H1 (cell line): ENCODE measurements at regions not wholly inside any gene's neighbourhood (a gene's known extent, or its start where the extent isn't known, plus 50 kb on each side); places are given as distances from the start of the nearest gene placed in this dataset.
A peak's percentile ranks its signal among the peaks of the same experiment; 100 is the strongest.

ENCODE experiments used
- CTCF ChIA-PET: fragments of 300-600 bp; sonication (Branson Sonifier 250); formaldehyde crosslinking; loops from one replicate; lab custom pipeline; 2021; ENCODE audit not compliant: partially characterized antibody; lab: Charles Lee
- POLR2A ChIA-PET: fragments of 300-600 bp; sonication (Branson Sonifier 250); formaldehyde crosslinking; loops from one replicate; lab custom pipeline; 2021; ENCODE audit warnings: inconsistent platforms; ENCODE audit not compliant: partially characterized antibody; lab: Charles Lee
- DNase-seq, 2 experiments: peaks; one replicate each; pipeline versions ENCODE4 v3.0.0 to v3.0.0-alpha.2; 2010 to 2022; ENCODE audit warnings: low spot score in 2 of 2, low read depth in 1 of 2, mixed read lengths in 1 of 2
- FAIRE-seq: peaks from 2 replicates; lab custom pipeline; 2011; peaks lifted over from hg19 to GRCh38; lab: Jason Lieb, UNC
- H2AFZ ChIP-seq: 2 replicates; pipeline ENCODE4 v1.8.1; 2012; ENCODE audit warnings: low read length, inconsistent platforms
- H2AK5ac ChIP-seq: 2 replicates; pipeline ENCODE4 v1.6.1; 2013; ENCODE audit warnings: low read depth, low read length
- H2BK120ac ChIP-seq: replicated peaks from 2 replicates; pipeline ENCODE3; 2013; ENCODE audit warnings: low read depth, low read length, inconsistent platforms
- H2BK12ac ChIP-seq: 2 replicates; pipeline ENCODE4 v1.6.1; 2013; ENCODE audit warnings: low read depth, low read length
- H2BK15ac ChIP-seq: 2 replicates; pipeline ENCODE4 v1.6.1; 2013; ENCODE audit warnings: low read length
- H2BK20ac ChIP-seq: 2 replicates; pipeline ENCODE4 v1.6.1; 2013; ENCODE audit warnings: low read length
- H2BK5ac ChIP-seq: 2 replicates; pipeline ENCODE4 v1.6.1; 2013; ENCODE audit warnings: low read depth, low read length
- H3K14ac ChIP-seq: 2 replicates; pipeline ENCODE4 v1.6.1; 2013; ENCODE audit warnings: inconsistent platforms; ENCODE audit not compliant: insufficient read length
- H3K18ac ChIP-seq: 2 replicates; pipeline ENCODE4 v1.6.1; 2013; ENCODE audit warnings: low read length; ENCODE audit errors: extremely low read depth
- H3K23ac ChIP-seq: 2 replicates; pipeline ENCODE4 v1.6.1; 2013; ENCODE audit warnings: inconsistent platforms; ENCODE audit not compliant: insufficient read length
- H3K23me2 ChIP-seq: 2 replicates; pipeline ENCODE4 v1.6.1; 2013; ENCODE audit warnings: low read depth, low read length
- H3K27ac ChIP-seq: 2 replicates; pipeline ENCODE4 v1.6.1; 2011; ENCODE audit warnings: low read depth, low read length, inconsistent platforms
- H3K27me3 ChIP-seq, 4 experiments: replicated peaks in 1 of 4; 1 replicate in 1 of 4; 2 replicates in 3 of 4; pipeline versions ENCODE4 v1.6.1 to v1.8.1; 2011 to 2013; ENCODE audit warnings: low read length in 3 of 4, mild to moderate bottlenecking in 3 of 4, inconsistent platforms in 2 of 4, mixed read lengths in 2 of 4, moderate library complexity in 1 of 4; ENCODE audit not compliant: control insufficient read depth in 3 of 4, insufficient read depth in 3 of 4; ENCODE audit errors: extremely low read depth in 1 of 4
- H3K36me3 ChIP-seq, 4 experiments: 2 replicates each; pipeline versions ENCODE4 v1.6.1 to v1.8.1; 2011 to 2013; ENCODE audit warnings: mild to moderate bottlenecking in 4 of 4, low read length in 3 of 4, moderate library complexity in 2 of 4, control low read depth in 1 of 4, inconsistent platforms in 1 of 4; ENCODE audit not compliant: insufficient read depth in 4 of 4, control insufficient read depth in 2 of 4
- H3K4ac ChIP-seq: replicated peaks from 2 replicates; pipeline ENCODE3; 2013; ENCODE audit warnings: low read length, low read depth, mixed read lengths, inconsistent platforms; ENCODE audit not compliant: insufficient read length
- H3K4me1 ChIP-seq, 4 experiments: replicated peaks in 1 of 4; 1 replicate in 1 of 4; 2 replicates in 3 of 4; pipeline versions ENCODE4 v1.6.1 to v1.8.1; 2011 to 2013; ENCODE audit warnings: low read length in 3 of 4, inconsistent platforms in 2 of 4, mixed read lengths in 1 of 4; ENCODE audit not compliant: insufficient read depth in 4 of 4, control insufficient read depth in 3 of 4
- H3K4me2 ChIP-seq, 2 experiments: 2 replicates each; pipeline versions ENCODE4 v1.6.1 to v1.8.1; 2011 to 2013; ENCODE audit warnings: low read depth in 2 of 2, low read length in 2 of 2, control low read depth in 1 of 2, inconsistent platforms in 1 of 2, mild to moderate bottlenecking in 1 of 2; ENCODE audit not compliant: insufficient read depth in 1 of 2
- H3K4me3 ChIP-seq, 4 experiments: fragments of 200-600, 300-600 bp in 1 of 4; sonication (generic), shearing (Covaris generic), sonication (Bioruptor Twin) in 1 of 4; 2 replicates each; pipeline versions ENCODE4 v1.5.1 to v1.8.1; 2011 to 2016; ENCODE audit warnings: low read length in 4 of 4, low read depth in 3 of 4, control low read depth in 2 of 4, inconsistent platforms in 2 of 4, mild to moderate bottlenecking in 2 of 4, mixed read lengths in 1 of 4, moderate library complexity in 1 of 4; ENCODE audit not compliant: insufficient read depth in 2 of 4; ENCODE audit errors: extremely low read depth in 1 of 4
- H3K56ac ChIP-seq: replicated peaks from 2 replicates; pipeline ENCODE3; 2013; ENCODE audit warnings: low read depth, mild to moderate bottlenecking, mixed read lengths, low read length, inconsistent platforms; ENCODE audit not compliant: insufficient read length
- H3K79me1 ChIP-seq: 2 replicates; pipeline ENCODE4 v1.6.1; 2013; ENCODE audit warnings: low read depth, low read length, control low read depth
- H3K79me2 ChIP-seq, 2 experiments: 2 replicates each; pipeline versions ENCODE4 v1.6.1 to v1.8.1; 2012 to 2013; ENCODE audit warnings: low read length in 2 of 2, mild to moderate bottlenecking in 2 of 2, inconsistent platforms in 1 of 2; ENCODE audit not compliant: insufficient read depth in 2 of 2, control insufficient read depth in 1 of 2
- H3K9ac ChIP-seq, 4 experiments: replicated peaks in 1 of 4; 1 replicate in 1 of 4; 2 replicates in 3 of 4; pipeline versions ENCODE4 v1.6.1 to v1.8.1; 2011 to 2013; ENCODE audit warnings: low read depth in 3 of 4, low read length in 3 of 4, control low read depth in 2 of 4, mild to moderate bottlenecking in 2 of 4, moderate library complexity in 2 of 4, inconsistent platforms in 1 of 4; ENCODE audit errors: extremely low read depth in 1 of 4
- H3K9me3 ChIP-seq, 2 experiments: 2 replicates each; pipeline versions ENCODE4 v1.6.1 to v1.8.1; 2012 to 2013; ENCODE audit warnings: mild to moderate bottlenecking in 2 of 2, moderate library complexity in 2 of 2, control low read depth in 1 of 2, inconsistent platforms in 1 of 2, low read depth in 1 of 2, low read length in 1 of 2, mixed read lengths in 1 of 2; ENCODE audit not compliant: insufficient read depth in 2 of 2
- H4K20me1 ChIP-seq, 2 experiments: replicated peaks in 1 of 2; 2 replicates each; pipeline versions ENCODE3 to v1.8.1; 2011 to 2013; ENCODE audit warnings: inconsistent platforms in 2 of 2, low read length in 2 of 2, mild to moderate bottlenecking in 1 of 2; ENCODE audit not compliant: insufficient read depth in 2 of 2, control insufficient read depth in 1 of 2
- H4K5ac ChIP-seq: 2 replicates; pipeline ENCODE4 v1.6.1; 2013; ENCODE audit warnings: low read length, low read depth, mixed read lengths, inconsistent platforms; ENCODE audit not compliant: insufficient read length
- H4K8ac ChIP-seq: 2 replicates; pipeline ENCODE4 v1.8.0; 2013; ENCODE audit warnings: mild to moderate bottlenecking, moderate library complexity, low read length, inconsistent platforms; ENCODE audit not compliant: insufficient read depth; ENCODE audit errors: extremely low read depth
- H4K91ac ChIP-seq: replicated peaks from 2 replicates; pipeline ENCODE3; 2013; ENCODE audit warnings: low read length, mixed read lengths, inconsistent platforms; ENCODE audit not compliant: insufficient read length
- CBX5 ChIP-seq: fragments of 300-800, 300-1000 bp; sonication (generic); IDR thresholded peaks from 2 replicates; pipeline ENCODE4 v1.7.1; 2016; ENCODE audit warnings: antibody characterized with exemption, low read length, low read depth
- EP300 ChIP-seq, 2 experiments: IDR thresholded peaks; 1 replicate in 1 of 2; 2 replicates in 1 of 2; pipeline ENCODE4 v1.6.1; 2011 to 2012; ENCODE audit warnings: low read depth in 2 of 2, low read length in 2 of 2, mild to moderate bottlenecking in 2 of 2, borderline replicate concordance in 1 of 2, inconsistent platforms in 1 of 2, moderate library complexity in 1 of 2
- EZH2 ChIP-seq: fragments of 200-600 bp; sonication (generic); IDR thresholded peaks from 2 replicates; pipeline ENCODE4 v1.7.1; 2012; ENCODE audit warnings: low read depth, mild to moderate bottlenecking, moderate library complexity, low read length, inconsistent platforms; ENCODE audit not compliant: severe bottlenecking
- PHF8 ChIP-seq: fragments of 200-600 bp; sonication (generic); conservative IDR thresholded peaks from 2 replicates; pipeline ENCODE4 v1.7.1; 2012; ENCODE audit warnings: low read depth, mild to moderate bottlenecking, inconsistent platforms, low read length, moderate library complexity
- TEAD4 ChIP-seq: IDR thresholded peaks from 2 replicates; pipeline ENCODE4 v1.6.1; 2012; ENCODE audit warnings: low read depth, low read length, inconsistent platforms, mixed read lengths
- ZNF274 ChIP-seq: IDR thresholded peaks from 2 replicates; pipeline ENCODE4 v1.7.0; 2012; ENCODE audit warnings: low read length, borderline replicate concordance; ENCODE audit errors: extremely low read depth
- WGBS, 2 experiments: shearing (Covaris generic) in 1 of 2; methylation state at CpG; one replicate each; pipeline versions ENCODE4 v1.1.6 to v1.1.7; 2013 to 2015; ENCODE audit warnings: low lambda C conversion rate in 2 of 2, mixed read lengths in 2 of 2, inconsistent platforms in 1 of 2, low coverage in 1 of 2, missing lambda C conversion rate in 1 of 2; ENCODE audit not compliant: insufficient replicate concordance in 2 of 2, insufficient coverage in 1 of 2, insufficient read length in 1 of 2; ENCODE audit errors: extremely low coverage in 1 of 2, missing lambda C conversion rate in 1 of 2; 5-methylcytosine and 5-hydroxymethylcytosine counted together
- TF ChIP-seq, protein P1 (sequence below): IDR thresholded peaks from 2 replicates; pipeline ENCODE4 v1.6.1; 2012; ENCODE audit warnings: inconsistent platforms
- TF ChIP-seq, protein P2 (sequence below): IDR thresholded peaks from 2 replicates; pipeline ENCODE4 v1.6.1; 2012; ENCODE audit warnings: inconsistent platforms

DNA sequence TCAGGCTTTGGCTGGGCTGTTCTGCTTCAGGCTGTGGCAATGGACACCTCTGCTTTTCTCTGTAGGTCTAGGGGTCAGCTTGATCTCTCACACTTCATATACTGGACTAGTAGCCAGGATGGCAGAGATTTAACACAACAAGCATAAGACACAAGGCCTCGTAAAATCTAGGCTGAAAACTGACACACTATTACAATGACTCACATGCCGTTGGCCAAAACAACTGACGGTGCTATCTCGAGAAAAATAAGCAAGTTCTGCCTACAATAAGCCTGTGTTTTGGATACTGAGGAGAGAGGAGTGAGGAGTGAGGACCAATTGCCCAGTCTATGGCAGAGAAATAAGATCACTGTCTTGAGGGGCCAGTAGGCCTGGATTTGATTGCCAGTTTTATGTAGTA lies 840.7 kb upstream of the ADAMTS5 start:
- H3K23ac ChIP-seq, result no peak overlapping the region
- DNase-seq (no peak), FAIRE-seq (no peak)
- no peak overlapping the region for H2BK15ac ChIP-seq
- peak overlapping the region; percentile 48 for H2AFZ ChIP-seq
- WGBS, 2 experiments, result 94% methylated on average over 4 of the region's 4 CpGs; no CpG with 5 or more reads in 1 of the 2 experiments
- no peak overlapping the region for H4K91ac ChIP-seq
- no peak overlapping the region for H4K8ac ChIP-seq
- no peaks in the 10 kb centered on the region for H3K36me3 ChIP-seq
- CTCF ChIA-PET, result interaction anchor here (0.6 to 1.2 kb wide), 2 partner anchors 22 to 57 kb away, joined by 3 read pairs; no protein-coding TSS in a partner anchor
- H4K20me1 ChIP-seq, result no peaks in the 10 kb centered on the region
- H3K4me1 ChIP-seq, result no peaks in the 10 kb centered on the region
- no peaks in the 10 kb centered on the region for H3K27me3 ChIP-seq
- no peak overlapping the region for H2BK5ac ChIP-seq
- H3K14ac ChIP-seq, result no peak overlapping the region
- no peak overlapping the region for H2AK5ac ChIP-seq
- no peaks in the 10 kb centered on the region for H3K23me2 ChIP-seq
- H3K4me2 ChIP-seq, result no peak overlapping the region
- no peaks in the 10 kb centered on the region; a peak in 1 of 4 replicates for H3K9me3 ChIP-seq
- no peak overlapping the region for H3K27ac ChIP-seq
- no peak overlapping the region for H3K9ac ChIP-seq
- no peak overlapping the region for H3K56ac ChIP-seq
- POLR2A ChIA-PET, result no interaction called here
- H2BK12ac ChIP-seq, result no peak overlapping the region
- H4K5ac ChIP-seq, result no peak overlapping the region
- no peak overlapping the region for H2BK120ac ChIP-seq
- H3K4ac ChIP-seq, result no peak overlapping the region
- no peak overlapping the region for H3K18ac ChIP-seq
- H2BK20ac ChIP-seq, result no peak overlapping the region
- no peak overlapping the region for H3K4me3 ChIP-seq
- TF ChIP-seq EP300 (IDR thresholded peaks at IDR 0.05; ENCODE audit: borderline replicate concordance in 1 of 2, low read depth in 2 of 2, low read length in 2 of 2), result no peak
- no peak for TF ChIP-seq PHF8
- TF ChIP-seq ZNF274, result no peak
- TF ChIP-seq, protein P1, sequence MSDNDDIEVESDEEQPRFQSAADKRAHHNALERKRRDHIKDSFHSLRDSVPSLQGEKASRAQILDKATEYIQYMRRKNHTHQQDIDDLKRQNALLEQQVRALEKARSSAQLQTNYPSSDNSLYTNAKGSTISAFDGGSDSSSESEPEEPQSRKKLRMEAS, result no peak
- no peak for TF ChIP-seq TEAD4
- TF ChIP-seq EZH2, result no peak
- TF ChIP-seq, protein P2, sequence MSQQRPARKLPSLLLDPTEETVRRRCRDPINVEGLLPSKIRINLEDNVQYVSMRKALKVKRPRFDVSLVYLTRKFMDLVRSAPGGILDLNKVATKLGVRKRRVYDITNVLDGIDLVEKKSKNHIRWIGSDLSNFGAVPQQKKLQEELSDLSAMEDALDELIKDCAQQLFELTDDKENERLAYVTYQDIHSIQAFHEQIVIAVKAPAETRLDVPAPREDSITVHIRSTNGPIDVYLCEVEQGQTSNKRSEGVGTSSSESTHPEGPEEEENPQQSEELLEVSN, result no peak
- no peak for TF ChIP-seq CBX5
- TF ChIP-seq, all 59 proteins: peak for 0
- no peaks in the 10 kb centered on the region for H3K79me1 ChIP-seq
- H3K79me2 ChIP-seq, result no peaks in the 10 kb centered on the region
